ENCODE measurements at regions not wholly inside any gene's neighbourhood (a gene's known extent, or its start where the extent isn't known, plus 50 kb on each side); places are given as distances from the start of the nearest gene placed in this dataset.

GRCh38 chr12:30567082-30567481 lies 128.6 kb downstream of the IPO8 start:
- no peak for TF ChIP-seq CTCF (IDR thresholded peaks at IDR 0.05; ENCODE audit: low read depth, low read length)
- no peak for TF ChIP-seq EZH2phosphoT487 (IDR thresholded peaks at IDR 0.05; ENCODE audit: low read depth)

All from OCI-LY3 (cell line).